HG03196 (cell line): ENCODE measurements at regions not wholly inside any gene's neighbourhood (a gene's known extent, or its start where the extent isn't known, plus 50 kb on each side); places are given as distances from the start of the nearest gene placed in this dataset.

ENCODE experiments used
- ATAC-seq: cut with Tn5 transposase; IDR thresholded peaks from one replicate; pipeline ENCODE4 v1.9.1; 2021; ENCODE audit not compliant: unreplicated experiment

DNA sequence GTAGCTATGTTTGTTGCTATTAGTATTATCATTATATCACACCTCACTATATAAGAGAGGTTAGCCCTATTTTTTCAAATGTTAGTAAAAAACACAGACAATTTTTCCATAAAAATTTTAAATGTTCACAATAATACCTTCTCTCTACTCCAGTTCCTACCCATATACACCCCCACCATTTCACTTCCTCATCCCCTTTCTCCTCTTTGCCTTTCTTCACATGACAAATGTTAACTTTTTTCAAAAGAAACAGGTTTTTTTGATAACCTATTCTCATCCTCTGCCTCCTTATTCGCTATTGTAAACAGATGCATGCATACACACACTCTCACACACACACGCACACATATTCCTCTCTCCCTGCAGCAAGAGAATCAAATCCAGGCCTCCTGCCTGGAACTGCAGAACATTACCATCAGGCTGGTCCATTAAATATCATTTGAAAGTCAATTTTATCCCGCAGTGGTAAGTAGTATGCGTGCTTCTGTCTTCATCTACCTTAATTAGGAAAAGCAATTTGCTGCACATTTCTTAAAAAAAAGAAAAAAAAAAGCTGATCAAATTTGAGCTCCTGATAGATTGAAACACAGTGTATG lies 55.5 kb downstream of the MID1IP1 start:
- no peak for ATAC-seq

DNA sequence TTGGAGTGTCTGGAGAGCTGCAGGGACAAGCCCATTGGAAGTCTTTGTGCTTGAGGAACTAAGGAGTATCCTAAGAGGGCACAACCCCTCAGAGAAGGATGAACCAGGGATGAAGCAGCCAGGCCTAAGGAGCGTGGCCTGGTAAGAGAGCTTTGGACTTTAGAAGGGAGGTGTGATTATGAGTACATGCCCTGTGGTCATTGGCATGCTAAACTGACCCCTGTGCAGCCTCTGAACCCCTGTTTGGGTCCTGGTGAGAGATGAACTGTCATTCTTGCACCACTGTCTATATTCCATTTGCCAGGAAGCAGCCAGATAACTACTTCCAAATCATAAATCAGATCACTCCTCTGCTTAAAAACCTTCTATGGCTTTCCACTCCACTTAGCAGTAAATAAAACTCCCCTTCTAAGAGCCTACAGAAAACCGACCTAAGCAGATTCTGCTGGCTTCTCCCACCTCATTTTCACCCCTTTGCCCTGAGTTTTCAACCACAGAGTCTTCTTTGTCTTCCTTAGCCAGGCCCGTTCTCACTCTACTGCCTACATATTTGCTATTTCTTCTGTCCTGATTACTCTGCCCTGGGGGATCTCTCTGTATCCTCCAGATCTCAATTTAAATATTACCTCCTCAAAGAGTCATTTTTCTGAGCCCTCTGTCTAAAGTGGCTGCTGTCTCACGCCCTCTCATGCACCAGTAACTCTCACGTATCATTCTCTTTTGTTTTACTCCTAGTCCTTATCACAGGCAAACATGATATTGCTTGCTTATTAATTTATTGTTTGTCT lies 56.7 kb downstream of the MID1IP1 start:
- no peak for ATAC-seq

DNA sequence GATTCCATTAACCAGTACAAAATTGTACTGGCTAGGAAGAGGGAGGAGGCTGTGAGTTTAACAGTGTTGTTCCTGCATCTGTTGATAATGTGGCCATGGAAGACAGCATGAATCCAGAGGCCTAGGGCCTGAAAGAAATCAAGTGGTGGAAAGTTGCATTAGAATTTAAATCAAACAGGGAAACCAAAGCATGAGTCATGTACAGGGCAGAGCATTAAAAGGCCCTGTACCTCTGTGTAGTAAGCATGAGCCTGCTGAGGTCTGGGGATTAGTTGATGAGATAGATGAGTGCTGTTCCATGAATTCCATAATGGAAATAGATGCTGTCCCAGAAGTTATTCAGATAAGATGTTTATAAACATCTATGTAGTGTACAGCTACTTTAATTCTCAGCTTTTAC lies 58.3 kb downstream of the MID1IP1 start:
- no peak for ATAC-seq

DNA sequence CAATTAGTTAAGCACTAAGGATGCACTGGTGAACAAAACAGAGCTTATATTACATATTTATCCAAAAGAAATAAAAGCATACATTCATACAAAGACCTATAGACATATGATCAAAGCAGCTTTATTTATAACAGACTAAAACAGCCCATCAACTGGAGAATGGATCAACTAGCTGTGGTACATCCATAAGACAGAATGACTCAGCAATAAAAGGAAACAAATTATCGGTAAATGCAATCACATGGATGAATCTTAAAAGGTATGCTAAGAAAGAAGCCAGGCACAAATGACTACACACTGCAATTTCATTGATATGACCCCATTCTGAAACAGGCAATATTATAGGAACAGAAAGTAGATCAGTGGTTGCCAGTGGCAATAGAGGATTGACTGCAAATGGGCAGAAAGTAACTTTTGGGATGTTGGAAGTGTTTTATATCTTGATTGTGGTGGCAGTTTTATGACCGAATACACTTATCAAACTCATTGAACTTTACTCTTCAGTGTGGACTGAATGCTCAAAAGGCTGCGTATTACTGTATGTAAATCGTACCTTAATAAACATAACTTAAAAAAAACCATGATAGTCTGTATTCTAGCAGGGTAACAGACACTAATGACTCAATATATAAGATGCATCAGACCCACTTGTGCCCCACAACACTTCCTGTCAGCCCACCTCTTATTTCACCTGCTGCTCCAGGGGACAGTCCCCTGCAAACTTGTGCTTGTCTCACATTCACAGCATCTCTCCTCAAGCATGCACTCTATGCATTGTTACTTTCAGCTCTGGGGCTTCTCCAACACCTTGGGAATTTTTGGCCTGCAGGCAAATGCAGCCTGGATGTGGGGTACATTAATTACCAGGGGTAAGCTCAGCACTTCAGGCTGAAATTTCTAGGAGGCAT lies 59.1 kb downstream of the MID1IP1 start:
- ATAC-seq: no peak

DNA sequence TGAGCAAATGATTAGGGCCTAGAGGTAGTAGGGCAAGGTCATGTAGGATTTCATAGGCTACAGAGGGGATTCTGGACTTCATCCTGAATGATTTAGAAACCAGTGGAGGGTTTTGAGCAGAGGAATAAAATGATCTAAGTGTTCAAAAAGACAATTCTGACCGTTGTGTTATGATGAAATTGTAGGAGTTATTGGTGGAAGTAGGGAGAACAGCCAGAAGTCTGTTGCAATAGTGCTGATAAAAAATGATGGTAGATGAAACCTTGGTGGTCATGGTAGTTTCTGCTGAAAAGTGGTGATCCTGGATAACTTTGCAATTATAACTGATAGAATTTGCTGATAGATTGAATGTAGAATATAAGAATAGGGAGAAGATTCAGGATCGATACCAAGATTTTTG lies 60.2 kb downstream of the MID1IP1 start:
- ATAC-seq: no peak

DNA sequence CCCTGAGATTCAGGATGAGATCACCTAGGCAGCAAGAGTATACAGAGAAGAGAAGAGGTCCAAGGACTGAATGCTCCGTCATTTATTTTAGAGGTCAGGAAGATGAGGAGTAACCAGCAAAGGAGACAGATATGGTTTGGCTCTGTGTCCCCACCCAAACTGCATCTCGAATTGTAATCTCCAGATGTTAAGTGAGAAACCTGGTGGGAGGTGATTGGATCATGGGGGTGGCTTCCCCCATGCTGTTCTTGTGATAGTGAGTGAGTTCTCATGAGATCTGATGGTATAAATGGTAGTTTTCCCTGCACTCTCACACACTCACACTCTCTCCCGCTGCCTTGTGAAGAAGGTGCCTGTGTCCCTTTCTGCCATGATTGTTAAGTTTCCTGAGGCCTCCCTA lies 60.8 kb downstream of the MID1IP1 start:
- ATAC-seq: no peak

DNA sequence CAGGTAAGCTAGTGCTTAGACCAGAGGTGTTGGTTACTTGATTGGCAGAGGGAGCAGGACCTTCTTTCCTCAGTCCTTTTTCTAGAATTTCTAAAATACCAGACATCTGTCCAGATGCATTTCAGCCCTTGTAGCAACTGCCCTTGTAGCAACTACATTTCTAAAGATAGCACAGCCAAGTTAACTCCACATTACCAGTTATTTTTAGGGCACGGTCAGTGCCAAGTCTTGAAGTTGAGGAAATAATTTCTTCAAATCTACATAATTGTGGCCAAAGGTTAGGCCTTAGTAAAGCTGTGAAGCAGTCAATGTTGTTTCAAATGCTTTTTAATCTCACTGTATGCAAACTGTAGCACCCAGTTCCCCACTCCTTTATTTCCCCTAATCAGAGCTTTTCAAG lies 62.9 kb downstream of the MID1IP1 start:
- ATAC-seq: no peak

DNA sequence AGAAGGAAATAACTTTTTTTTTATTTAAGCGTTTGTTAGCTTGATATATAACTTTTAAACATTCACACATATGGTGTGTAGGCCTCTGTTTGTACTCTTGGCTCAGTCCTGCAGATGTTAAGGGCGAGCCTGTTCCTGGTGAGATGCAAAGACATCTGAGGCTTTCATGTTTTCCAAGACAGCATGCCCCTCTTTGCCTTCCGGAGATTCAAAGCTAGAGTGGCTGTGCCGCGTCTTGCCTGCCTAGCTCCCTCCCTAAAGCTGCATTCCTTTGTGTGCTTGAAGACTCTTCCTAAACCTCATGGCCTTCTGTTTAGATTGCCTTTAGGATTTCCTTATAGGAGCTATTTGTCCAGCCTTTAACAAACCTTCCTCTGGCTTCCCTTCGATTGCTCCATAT lies 67.1 kb downstream of the MID1IP1 start:
- ATAC-seq: no peak

DNA sequence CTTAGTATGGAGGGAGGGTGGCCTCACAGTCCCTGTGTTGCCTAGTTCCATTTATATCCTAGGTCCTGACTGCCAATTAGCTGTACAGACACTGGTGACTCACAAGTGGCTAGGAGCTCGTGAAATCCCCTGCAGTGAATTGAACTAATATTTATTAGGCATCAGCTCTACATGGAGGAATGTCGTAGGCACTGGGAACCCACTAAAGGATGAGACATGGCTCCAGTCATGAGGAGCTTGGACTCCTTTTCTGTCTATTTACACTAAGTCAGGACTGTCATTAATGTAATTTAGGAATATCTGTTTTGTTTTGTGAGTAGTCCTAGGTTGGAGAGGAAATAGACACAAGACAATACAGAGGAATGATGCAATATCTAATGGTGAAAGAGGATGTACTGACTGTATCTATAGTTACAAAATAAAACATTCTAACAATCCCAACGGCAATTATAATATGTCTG lies 67.7 kb downstream of the MID1IP1 start:
- ATAC-seq: no peak

DNA sequence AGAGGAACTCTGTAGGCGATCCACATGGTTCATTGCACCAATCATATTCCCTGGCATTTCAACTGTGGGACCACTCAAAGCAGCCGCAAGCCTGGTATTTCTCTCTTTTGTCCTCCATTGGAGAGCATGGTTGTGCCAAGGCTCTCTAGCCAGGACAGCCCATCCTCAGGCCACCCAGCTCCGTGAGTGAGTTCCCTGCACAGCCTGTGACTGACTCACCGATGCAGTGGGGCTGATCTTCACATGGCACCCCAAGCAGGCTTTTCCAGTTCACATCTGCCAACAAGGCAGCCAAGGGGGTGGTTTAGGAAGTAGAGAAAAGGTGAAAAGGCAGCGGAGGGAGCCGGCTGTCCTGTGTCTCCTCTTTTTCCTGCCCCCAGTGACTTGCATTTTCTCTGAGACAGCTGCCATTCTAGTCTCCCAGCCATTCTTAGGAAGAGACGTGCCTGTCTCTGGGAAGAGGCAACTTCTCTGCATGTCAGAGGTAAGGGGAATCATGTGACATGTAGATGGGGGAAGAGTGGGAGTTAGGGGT lies 69.2 kb downstream of the MID1IP1 start:
- ATAC-seq: no peak

DNA sequence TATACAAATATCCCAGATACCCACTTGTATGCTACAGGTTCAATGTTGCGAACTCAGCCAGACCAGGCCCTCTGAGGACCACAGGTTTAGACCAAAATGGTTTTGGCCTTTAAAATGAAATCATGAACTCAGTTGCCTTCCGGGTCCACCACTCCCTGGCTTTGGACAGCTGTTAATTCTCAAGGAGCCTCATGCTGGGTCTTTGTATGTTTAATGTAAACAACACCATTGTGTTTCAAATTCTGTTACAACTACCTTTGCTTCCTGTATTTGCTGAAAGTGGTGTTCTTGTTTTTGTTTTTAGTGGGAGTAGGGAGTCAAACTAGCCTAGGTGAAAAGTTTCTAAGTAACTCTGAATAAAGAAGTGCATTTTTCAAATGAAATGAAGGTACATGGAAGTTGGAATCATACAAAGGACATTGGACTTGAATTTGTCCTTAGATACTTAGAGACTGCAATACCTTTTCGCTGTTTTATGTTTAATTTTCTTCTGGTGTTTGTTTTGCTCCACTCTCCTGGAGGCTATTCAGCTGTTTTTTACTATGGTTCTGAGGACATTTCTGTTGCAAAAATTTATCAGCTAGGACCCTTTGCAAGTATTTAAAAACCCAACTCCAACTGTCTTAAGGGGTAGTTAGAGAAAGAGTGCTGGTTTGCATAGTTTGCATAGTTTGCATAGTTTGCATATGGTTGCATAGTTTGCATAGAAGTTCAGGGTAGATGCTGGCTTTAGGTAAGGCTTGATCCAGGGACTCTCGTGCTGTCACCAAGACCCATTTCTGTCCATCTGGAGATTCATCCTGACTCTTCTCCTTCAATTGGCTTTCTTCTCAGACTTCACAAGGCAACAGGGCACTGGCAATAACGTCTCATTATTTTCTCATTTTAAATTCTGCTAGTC lies 70.1 kb downstream of the MID1IP1 start:
- no peak for ATAC-seq

DNA sequence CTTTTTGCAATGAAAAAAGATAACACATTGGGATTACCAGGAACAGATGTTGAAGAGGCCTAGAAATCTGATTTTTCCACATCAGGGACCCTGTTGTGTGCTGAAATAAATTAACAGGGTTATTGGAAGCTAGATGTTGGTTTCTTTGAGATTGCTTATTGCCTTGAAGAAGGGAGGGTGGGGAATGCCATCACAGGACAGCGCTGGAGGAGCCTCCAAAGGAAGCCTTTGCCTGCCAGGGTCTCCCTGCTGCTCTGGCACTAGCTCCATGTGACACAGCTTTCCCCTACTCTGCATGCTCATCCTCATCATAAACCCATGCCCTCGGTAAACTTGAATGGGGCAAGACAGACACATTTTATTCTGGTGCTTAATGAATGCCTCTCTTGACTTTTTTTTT lies 76.1 kb downstream of the MID1IP1 start:
- ATAC-seq: no peak

DNA sequence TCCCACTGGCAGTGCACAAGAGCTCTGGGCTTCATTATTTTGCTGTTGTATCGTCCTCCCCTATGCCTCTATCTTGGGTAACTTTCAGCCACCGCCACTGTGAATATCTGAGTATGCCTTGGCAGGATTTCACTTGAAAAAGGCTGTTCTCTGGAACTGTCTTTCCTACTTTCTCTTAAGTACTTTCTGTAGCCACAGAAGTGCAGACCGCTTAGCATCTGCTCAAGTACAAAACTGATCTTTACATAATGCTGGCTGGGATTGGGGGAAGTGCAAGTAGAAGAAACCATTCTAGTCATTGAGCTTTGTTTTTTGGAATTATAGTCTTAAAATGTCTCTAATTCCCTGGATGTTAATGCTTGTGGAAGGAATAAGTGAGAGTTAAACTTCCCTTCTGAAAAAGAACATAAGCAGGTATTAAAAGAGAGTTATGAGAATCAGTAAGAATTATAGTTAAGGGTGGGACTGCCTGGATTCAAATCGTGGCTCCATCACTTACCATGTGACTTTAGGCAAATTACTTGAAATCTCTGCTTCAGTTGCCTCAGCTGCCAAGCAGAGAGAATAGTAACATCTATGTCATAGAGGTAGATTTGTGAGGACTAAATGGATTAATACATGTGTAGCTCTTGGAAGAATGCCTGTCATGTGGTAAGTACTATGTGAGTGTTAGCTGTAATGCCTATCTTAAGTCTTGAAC lies 77.5 kb downstream of the MID1IP1 start:
- no peak for ATAC-seq

DNA sequence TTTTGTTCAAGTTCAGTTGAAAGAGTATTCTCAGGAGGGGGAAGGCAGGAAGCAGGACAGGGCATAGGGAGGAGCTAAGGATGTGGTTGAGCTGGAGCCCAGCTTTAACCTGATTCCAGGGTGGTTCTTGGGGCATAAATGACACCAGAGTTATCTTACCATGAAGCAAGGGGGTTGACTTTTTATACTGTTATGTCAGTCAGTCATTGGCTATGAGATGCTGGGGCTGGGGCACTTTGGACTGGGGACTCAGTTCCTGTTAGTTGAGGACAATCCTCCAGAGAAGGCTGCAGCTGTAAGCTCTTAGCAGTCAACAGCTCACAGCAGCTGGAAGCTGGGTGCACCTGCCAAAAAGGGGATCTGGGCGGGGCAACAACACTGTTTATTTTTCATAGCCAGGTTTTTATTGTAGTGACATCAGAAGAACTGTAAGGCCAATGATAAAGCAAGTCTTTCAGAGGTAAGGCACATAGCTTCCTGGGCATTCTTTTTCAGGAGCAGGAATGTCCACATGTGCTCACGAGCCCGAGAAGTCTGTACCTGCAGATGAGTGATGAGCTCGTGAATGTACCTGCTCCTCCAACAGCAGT lies 78.5 kb downstream of the MID1IP1 start:
- peak; percentile 50 for ATAC-seq

DNA sequence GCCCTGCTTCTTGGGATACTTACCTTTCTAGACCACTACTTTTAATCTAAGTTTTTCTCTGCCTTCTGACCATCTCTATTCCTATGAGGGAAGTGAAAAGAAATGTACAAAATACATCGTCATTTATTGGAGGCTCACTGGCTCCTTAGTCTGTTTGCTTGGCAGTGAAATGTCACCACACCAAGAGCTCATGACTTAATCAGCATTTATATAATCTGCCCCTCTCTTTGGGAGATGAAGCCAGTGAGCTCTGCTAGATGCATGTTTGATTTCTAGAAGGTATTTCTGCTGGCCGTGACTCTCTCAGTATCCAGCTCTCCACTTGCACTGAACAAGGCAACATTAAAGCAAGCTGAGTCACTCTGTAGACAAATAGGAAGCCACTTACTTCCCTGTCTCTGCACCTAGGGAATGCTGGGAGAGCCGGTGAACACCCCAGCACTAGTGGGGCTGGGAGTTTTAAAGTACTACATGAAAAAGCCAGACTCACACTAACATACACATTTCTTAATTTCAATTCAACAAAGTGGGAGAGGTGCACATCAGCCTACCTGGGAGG lies 79.1 kb downstream of the MID1IP1 start:
- no peak for ATAC-seq

DNA sequence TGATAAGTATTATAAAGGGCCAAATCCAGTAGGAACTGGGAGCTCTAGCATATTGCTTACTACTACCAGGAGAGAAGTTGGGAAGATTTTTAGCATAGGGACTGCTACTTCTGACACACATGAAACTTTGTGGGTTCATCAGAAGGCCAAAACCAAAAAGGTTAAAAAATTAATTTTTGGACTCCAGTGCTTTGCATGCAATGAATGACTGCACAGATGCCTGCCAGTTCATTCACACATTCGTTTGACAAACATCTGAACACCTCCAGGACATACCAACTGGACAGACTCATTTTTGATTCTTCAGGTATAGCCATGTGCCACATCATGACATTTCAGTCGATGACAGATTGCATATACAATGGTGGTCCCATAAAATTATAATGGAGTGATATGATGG lies 79.8 kb downstream of the MID1IP1 start:
- ATAC-seq: no peak

DNA sequence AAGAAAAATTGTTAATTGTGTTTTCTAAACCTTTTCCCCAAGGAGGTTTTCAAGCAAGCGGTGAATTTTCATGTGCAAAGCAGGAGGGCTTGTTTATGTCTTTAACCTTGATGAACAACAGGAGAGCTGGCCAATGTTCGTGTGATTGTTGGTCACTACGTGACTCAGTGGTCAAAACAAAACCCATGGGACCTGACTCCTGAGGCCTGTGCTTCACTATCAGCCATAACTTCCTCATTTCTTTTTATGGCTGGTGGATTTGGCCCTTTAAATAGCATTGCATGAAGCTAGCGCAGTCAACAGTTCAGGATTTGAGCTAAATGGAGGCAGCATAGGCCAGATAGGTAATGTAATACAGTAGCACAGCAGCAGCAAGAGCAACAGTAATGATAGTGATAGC lies 80.5 kb downstream of the MID1IP1 start:
- no peak for ATAC-seq

DNA sequence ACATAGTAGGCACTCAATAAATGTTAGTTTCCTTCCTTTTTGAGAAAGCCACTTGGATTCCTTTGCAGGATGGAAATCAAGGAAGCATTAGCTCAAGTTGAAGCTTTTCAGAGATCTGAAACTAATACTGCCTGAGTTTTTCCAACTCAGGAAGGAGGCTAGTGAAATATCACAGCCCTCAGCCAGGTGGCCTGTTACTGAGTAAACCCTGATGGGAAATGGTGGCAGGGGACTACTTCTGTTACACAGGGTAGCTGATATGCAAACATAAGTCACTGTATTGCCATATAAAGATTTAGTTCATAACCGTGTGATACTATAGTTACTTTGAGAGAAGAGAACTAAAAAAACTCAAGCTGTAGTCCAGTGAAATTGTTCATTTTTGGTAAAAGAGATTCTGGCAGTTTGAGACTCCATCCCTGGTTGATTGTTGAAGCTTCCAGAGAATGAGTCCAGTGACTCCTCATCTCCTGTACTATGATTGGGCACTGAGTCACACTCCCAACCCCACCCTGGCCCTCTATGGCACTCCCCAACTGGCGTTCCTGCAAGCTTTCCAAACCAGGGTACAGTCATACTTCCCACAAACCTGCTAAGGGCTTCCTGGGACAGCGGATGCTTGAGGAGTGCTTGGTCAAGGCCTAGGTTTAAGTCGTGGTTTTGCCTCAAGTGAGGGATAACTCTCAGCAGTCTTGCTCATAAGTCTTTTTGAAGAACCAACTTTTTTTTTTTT lies 81.8 kb downstream of the MID1IP1 start:
- ATAC-seq: no peak

DNA sequence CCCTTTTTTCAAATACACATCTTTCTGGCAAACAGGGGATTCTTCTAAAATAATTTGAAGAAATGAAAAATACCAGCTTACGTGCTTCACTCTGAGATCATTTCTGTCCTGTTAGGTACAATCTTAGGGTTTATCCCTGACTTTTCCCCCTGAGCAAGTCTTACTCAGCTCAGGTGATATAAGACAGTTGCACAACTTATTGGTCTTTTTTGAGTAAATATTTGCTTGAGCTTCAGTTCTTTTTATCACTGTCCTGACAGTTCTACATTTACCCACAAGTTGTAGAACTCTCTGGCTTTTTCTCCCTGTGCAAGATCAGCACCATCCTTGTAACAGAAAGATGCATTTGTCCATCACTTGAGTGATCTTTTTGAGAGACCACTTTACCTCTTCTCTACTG lies 84.9 kb downstream of the MID1IP1 start:
- no peak for ATAC-seq
